Stomach (tissue), 4 donors: ENCODE measurements at regions not wholly inside any gene's neighbourhood (a gene's known extent, or its start where the extent isn't known, plus 50 kb on each side); places are given as distances from the start of the nearest gene placed in this dataset.

ENCODE experiments used
- POLR2A ChIP-seq, 4 donors: fragments of 450-650 bp; IDR thresholded peaks; one replicate each; pipeline ENCODE4 v1.6.1; 2016; ENCODE audit warnings: antibody characterized with exemption in 4 of 4, control low read depth in 2 of 4, mild to moderate bottlenecking in 1 of 4, moderate library complexity in 1 of 4
- POLR2AphosphoS5 ChIP-seq, 3 donors: sonication (generic); formaldehyde crosslinking; IDR thresholded peaks; one replicate each; pipeline ENCODE4 v1.6.1; 2016; ENCODE audit warnings: antibody characterized with exemption in 3 of 3
- TF ChIP-seq, protein P1 (sequence below), 7 experiments: fragments of 450-650 bp in 4 of 7; fragments of 200-600 bp in 3 of 7; sonication (generic) in 3 of 7; IDR thresholded peaks; one replicate each; pipeline ENCODE4 v1.5.1; 2016 to 2019; ENCODE audit warnings: antibody characterized with exemption in 7 of 7, control low read depth in 2 of 7, mild to moderate bottlenecking in 1 of 7

DNA sequence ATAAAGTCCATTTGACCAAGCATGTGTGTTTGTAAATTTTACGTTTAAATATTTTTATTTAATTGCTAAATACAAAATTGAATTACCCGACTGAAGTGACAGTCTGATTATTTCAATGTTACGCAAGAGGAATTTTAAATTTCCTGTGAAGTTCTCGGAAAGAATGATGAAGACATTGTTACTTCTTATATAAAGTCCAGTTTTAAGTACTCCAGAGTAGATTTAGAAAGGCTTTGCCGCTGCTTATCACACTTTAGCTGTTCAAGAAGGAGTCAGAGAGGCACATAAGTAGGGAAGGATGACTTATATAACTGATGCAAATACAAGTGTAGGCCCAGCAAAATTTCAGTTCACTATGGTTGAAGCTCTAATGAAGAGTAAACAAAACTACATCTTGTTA is 265.1 kb upstream of the CITED2 start:
- TF ChIP-seq, protein P1, sequence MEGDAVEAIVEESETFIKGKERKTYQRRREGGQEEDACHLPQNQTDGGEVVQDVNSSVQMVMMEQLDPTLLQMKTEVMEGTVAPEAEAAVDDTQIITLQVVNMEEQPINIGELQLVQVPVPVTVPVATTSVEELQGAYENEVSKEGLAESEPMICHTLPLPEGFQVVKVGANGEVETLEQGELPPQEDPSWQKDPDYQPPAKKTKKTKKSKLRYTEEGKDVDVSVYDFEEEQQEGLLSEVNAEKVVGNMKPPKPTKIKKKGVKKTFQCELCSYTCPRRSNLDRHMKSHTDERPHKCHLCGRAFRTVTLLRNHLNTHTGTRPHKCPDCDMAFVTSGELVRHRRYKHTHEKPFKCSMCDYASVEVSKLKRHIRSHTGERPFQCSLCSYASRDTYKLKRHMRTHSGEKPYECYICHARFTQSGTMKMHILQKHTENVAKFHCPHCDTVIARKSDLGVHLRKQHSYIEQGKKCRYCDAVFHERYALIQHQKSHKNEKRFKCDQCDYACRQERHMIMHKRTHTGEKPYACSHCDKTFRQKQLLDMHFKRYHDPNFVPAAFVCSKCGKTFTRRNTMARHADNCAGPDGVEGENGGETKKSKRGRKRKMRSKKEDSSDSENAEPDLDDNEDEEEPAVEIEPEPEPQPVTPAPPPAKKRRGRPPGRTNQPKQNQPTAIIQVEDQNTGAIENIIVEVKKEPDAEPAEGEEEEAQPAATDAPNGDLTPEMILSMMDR (IDR thresholded peaks at IDR 0.05), result no peak
- TF ChIP-seq POLR2A (IDR thresholded peaks at IDR 0.05), result no peak
- TF ChIP-seq POLR2AphosphoS5 (IDR thresholded peaks at IDR 0.05), result no peak
